ENCODE measurements at regions not wholly inside any gene's neighbourhood (a gene's known extent, or its start where the extent isn't known, plus 50 kb on each side); places are given as distances from the start of the nearest gene placed in this dataset.

- peaks cover 2% of the 10 kb centered on the region for H3K27me3 Mint-ChIP-seq (ENCODE audit: unreplicated experiment)
- no peak overlapping the region for H3K4me3 Mint-ChIP-seq (ENCODE audit: unreplicated experiment)
- no peaks in the 10 kb centered on the region for H3K36me3 Mint-ChIP-seq (ENCODE audit: unreplicated experiment)
- DNase-seq, result no peak
- no peak for TF ChIP-seq CTCF (IDR thresholded peaks at IDR 0.05; ENCODE audit: partially characterized antibody, unreplicated experiment)
- H3K27ac Mint-ChIP-seq (ENCODE audit: unreplicated experiment), result no peak overlapping the region
- H3K4me1 Mint-ChIP-seq (ENCODE audit: low read depth, unreplicated experiment), result peaks cover 3% of the 10 kb centered on the region
- H3K9me3 Mint-ChIP-seq (ENCODE audit: unreplicated experiment), result no peaks in the 10 kb centered on the region
Observed at GRCh38 chr3:153442386-153442785, 280.4 kb downstream of the RAP2B start.

- peaks cover 2% of the 10 kb centered on the region for H3K27me3 Mint-ChIP-seq (ENCODE audit: unreplicated experiment)
- no peak overlapping the region for H3K4me3 Mint-ChIP-seq (ENCODE audit: unreplicated experiment)
- TF ChIP-seq CTCF (IDR thresholded peaks at IDR 0.05; ENCODE audit: partially characterized antibody, unreplicated experiment), result no peak
- no peaks in the 10 kb centered on the region for H3K36me3 Mint-ChIP-seq (ENCODE audit: unreplicated experiment)
- no peak overlapping the region for H3K27ac Mint-ChIP-seq (ENCODE audit: unreplicated experiment)
- H3K4me1 Mint-ChIP-seq (ENCODE audit: low read depth, unreplicated experiment), result peaks cover 3% of the 10 kb centered on the region
- no peak for DNase-seq
- no peaks in the 10 kb centered on the region for H3K9me3 Mint-ChIP-seq (ENCODE audit: unreplicated experiment)
Observed at GRCh38 chr3:153442799-153443487, 280.9 kb downstream of the RAP2B start.

GRCh38 chr3:153443961-153444360, 281.9 kb downstream of the RAP2B start:
- Mint-ChIP-seq H3K4me1 (ENCODE audit: low read depth, unreplicated experiment) (peaks cover 3% of the 10 kb centered on the region), H3K27me3 (ENCODE audit: unreplicated experiment) (peaks cover 2% of the 10 kb centered on the region), H3K27ac (ENCODE audit: unreplicated experiment) (no peak overlapping the region), H3K4me3 (ENCODE audit: unreplicated experiment) (no peak overlapping the region), H3K36me3 (ENCODE audit: unreplicated experiment) (no peaks in the 10 kb centered on the region), H3K9me3 (ENCODE audit: unreplicated experiment) (no peaks in the 10 kb centered on the region)
- no peak for DNase-seq
- no peak for TF ChIP-seq CTCF (IDR thresholded peaks at IDR 0.05; ENCODE audit: partially characterized antibody, unreplicated experiment)

- no peak for DNase-seq
- Mint-ChIP-seq H3K4me3 (ENCODE audit: unreplicated experiment) (no peak overlapping the region), H3K27ac (ENCODE audit: unreplicated experiment) (no peak overlapping the region), H3K36me3 (ENCODE audit: unreplicated experiment) (no peaks in the 10 kb centered on the region), H3K9me3 (ENCODE audit: unreplicated experiment) (no peaks in the 10 kb centered on the region), H3K4me1 (ENCODE audit: low read depth, unreplicated experiment) (peaks cover 3% of the 10 kb centered on the region), H3K27me3 (ENCODE audit: unreplicated experiment) (peaks cover 2% of the 10 kb centered on the region)
- no peak for TF ChIP-seq CTCF (IDR thresholded peaks at IDR 0.05; ENCODE audit: partially characterized antibody, unreplicated experiment)
Observed at GRCh38 chr3:153445817-153446216, 283.8 kb downstream of the RAP2B start.

- no peak overlapping the region for H3K27ac Mint-ChIP-seq (ENCODE audit: unreplicated experiment)
- H3K4me3 Mint-ChIP-seq (ENCODE audit: unreplicated experiment), result no peak overlapping the region
- H3K9me3 Mint-ChIP-seq (ENCODE audit: unreplicated experiment), result no peaks in the 10 kb centered on the region
- H3K4me1 Mint-ChIP-seq (ENCODE audit: low read depth, unreplicated experiment), result no peaks in the 10 kb centered on the region
- DNase-seq, result no peak
- H3K27me3 Mint-ChIP-seq (ENCODE audit: unreplicated experiment), result peaks cover 2% of the 10 kb centered on the region
- H3K36me3 Mint-ChIP-seq (ENCODE audit: unreplicated experiment), result no peaks in the 10 kb centered on the region
- TF ChIP-seq CTCF (IDR thresholded peaks at IDR 0.05; ENCODE audit: partially characterized antibody, unreplicated experiment), result no peak
Observed at GRCh38 chr3:153448151-153448829, 286.3 kb downstream of the RAP2B start.
